ENCODE measurements at regions not wholly inside any gene's neighbourhood (a gene's known extent, or its start where the extent isn't known, plus 50 kb on each side); places are given as distances from the start of the nearest gene placed in this dataset.

- ChIA-PET CTCF (no interaction called here), POLR2A (no interaction called here)
- Mint-ChIP-seq H3K4me3 (no peak overlapping the region), H3K27me3 (peaks cover 14% of the 10 kb centered on the region), H3K9me3 (no peaks in the 10 kb centered on the region), H3K36me3 (no peaks in the 10 kb centered on the region), H3K27ac (no peak overlapping the region), H3K4me1 (ENCODE audit: low read depth) (no peaks in the 10 kb centered on the region)
- intact Hi-C loops (cut with micrococcal nuclease): no loop called here
- no peak for DNase-seq
Measured at GRCh38 chr10:89891006-89891535, 189.7 kb downstream of the KIF20B start.

GRCh38 chr10:89894051-89894450, 192.7 kb downstream of the KIF20B start:
- H3K4me1 Mint-ChIP-seq (ENCODE audit: low read depth): no peaks in the 10 kb centered on the region

GRCh38 chr10:89900554-89900953, 199.2 kb downstream of the KIF20B start:
- CTCF ChIA-PET: no interaction called here
- DNase-seq: no peak
- H3K4me3 Mint-ChIP-seq: no peak overlapping the region

More at GRCh38 chr10:89894051-89894450, 192.7 kb downstream of the KIF20B start:
- H3K4me3 Mint-ChIP-seq: no peak overlapping the region
- H3K36me3 Mint-ChIP-seq: no peaks in the 10 kb centered on the region
- POLR2A ChIA-PET: no interaction called here
- H3K27me3 Mint-ChIP-seq: peaks cover 11% of the 10 kb centered on the region
- H3K9me3 Mint-ChIP-seq: no peaks in the 10 kb centered on the region
- intact Hi-C loops (cut with micrococcal nuclease): no loop called here
- H3K27ac Mint-ChIP-seq: no peak overlapping the region
- no peak for DNase-seq
- CTCF ChIA-PET: no interaction called here

DNA sequence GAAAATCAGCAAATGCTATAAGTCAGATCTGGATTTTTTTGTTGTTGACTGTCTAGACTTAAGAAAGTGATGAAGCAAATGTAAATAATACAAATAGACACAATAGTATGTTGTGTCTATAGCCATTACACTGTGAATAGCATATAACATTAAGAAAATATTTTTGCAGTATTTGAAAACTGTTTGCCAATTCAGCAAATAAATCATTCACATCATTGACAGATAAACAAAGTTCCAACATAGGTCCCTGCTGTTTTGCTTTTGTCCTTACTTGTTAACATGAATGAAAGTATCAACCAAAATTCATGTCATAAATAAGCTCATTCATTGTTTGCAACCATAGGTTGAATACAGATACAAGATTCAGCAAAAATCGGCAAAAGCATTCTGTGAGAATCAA, 200.5 kb downstream of the KIF20B start:
- ChIA-PET CTCF (no interaction called here), POLR2A (no interaction called here)
- no peak overlapping the region for H3K27ac Mint-ChIP-seq
- no peaks in the 10 kb centered on the region for H3K36me3 Mint-ChIP-seq
- intact Hi-C loops (cut with micrococcal nuclease): no loop called here
- H3K4me1 Mint-ChIP-seq (ENCODE audit: low read depth): no peaks in the 10 kb centered on the region
- DNase-seq: no peak
- peaks cover 7% of the 10 kb centered on the region for H3K27me3 Mint-ChIP-seq
- H3K4me3 Mint-ChIP-seq: no peak overlapping the region
- no peaks in the 10 kb centered on the region for H3K9me3 Mint-ChIP-seq

More at GRCh38 chr10:89900554-89900953, 199.2 kb downstream of the KIF20B start:
- Mint-ChIP-seq H3K27ac (no peak overlapping the region), H3K4me1 (ENCODE audit: low read depth) (no peaks in the 10 kb centered on the region), H3K27me3 (peaks cover 12% of the 10 kb centered on the region), H3K9me3 (no peaks in the 10 kb centered on the region), H3K36me3 (no peaks in the 10 kb centered on the region)
- POLR2A ChIA-PET: no interaction called here
- intact Hi-C loops (cut with micrococcal nuclease): no loop called here

GRCh38 chr10:89904755-89905154, 203.4 kb downstream of the KIF20B start:
- H3K36me3 Mint-ChIP-seq: no peaks in the 10 kb centered on the region
- POLR2A ChIA-PET: no interaction called here

DNA sequence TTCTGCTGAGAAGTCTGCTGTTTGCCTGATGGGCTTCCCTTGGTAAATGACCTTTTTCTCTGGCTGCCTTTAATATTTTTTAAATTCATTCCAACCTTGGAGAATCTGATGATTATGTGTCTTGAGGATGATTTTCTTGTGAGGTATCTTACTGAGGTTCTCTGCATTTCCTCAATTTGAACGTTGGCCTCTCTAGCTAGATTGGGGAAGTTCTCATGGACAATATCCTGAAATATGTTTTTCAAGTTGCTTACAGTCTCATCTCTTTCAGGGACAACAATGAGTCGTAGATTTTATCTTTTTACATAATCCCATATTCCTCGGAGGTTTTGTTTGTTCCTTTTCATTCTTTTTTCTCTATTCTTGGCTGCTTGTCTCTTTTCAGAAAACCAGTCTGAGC, 208.4 kb downstream of the KIF20B start:
- H3K4me3 Mint-ChIP-seq: no peak overlapping the region
- ChIA-PET POLR2A (no interaction called here), CTCF (no interaction called here)
- no peaks in the 10 kb centered on the region for H3K4me1 Mint-ChIP-seq (ENCODE audit: low read depth)
- no peaks in the 10 kb centered on the region for H3K36me3 Mint-ChIP-seq
- peaks cover 20% of the 10 kb centered on the region for H3K27me3 Mint-ChIP-seq
- no peak for DNase-seq
- intact Hi-C loops (cut with micrococcal nuclease): no loop called here
- no peaks in the 10 kb centered on the region for H3K9me3 Mint-ChIP-seq
- no peak overlapping the region for H3K27ac Mint-ChIP-seq

More at GRCh38 chr10:89904755-89905154, 203.4 kb downstream of the KIF20B start:
- DNase-seq: peak; percentile 22
- Mint-ChIP-seq H3K27me3 (peaks cover 8% of the 10 kb centered on the region), H3K9me3 (no peaks in the 10 kb centered on the region), H3K27ac (no peak overlapping the region), H3K4me3 (no peak overlapping the region), H3K4me1 (ENCODE audit: low read depth) (no peaks in the 10 kb centered on the region)
- intact Hi-C loops (cut with micrococcal nuclease): no loop called here
- CTCF ChIA-PET: no interaction called here

GRCh38 chr10:89915021-89915420, 213.6 kb downstream of the KIF20B start:
- Mint-ChIP-seq H3K9me3 (no peaks in the 10 kb centered on the region), H3K27me3 (peaks cover 16% of the 10 kb centered on the region), H3K4me1 (ENCODE audit: low read depth) (no peaks in the 10 kb centered on the region), H3K4me3 (no peak overlapping the region), H3K36me3 (no peaks in the 10 kb centered on the region), H3K27ac (no peak overlapping the region)
- intact Hi-C loops (cut with micrococcal nuclease): no loop called here
- POLR2A ChIA-PET: no interaction called here
- no peak for DNase-seq
- CTCF ChIA-PET: no interaction called here

DNA sequence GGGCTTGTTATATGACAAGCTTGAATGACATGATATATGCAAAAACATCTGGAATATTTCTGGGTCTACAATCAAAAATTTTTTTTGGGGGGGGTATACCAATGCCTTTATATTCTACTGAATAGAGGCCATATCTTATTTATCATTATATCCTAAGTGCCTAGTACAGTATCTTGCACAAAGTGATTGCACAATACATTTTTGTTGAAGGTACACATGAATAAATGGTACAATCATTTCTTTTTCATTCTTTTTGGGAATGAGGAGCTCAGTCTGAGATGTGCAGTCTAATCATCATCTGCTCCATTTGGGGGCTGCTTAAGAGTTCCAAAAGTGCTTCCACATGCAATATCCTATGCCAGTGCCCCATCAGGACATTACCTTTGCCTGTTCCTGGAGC, 214.6 kb downstream of the KIF20B start:
- Mint-ChIP-seq H3K27me3 (peaks cover 14% of the 10 kb centered on the region), H3K4me3 (no peak overlapping the region), H3K36me3 (no peaks in the 10 kb centered on the region), H3K9me3 (no peaks in the 10 kb centered on the region), H3K27ac (no peak overlapping the region), H3K4me1 (ENCODE audit: low read depth) (no peaks in the 10 kb centered on the region)
- intact Hi-C loops (cut with micrococcal nuclease): no loop called here
- no peak for DNase-seq
- POLR2A ChIA-PET: no interaction called here
- CTCF ChIA-PET: no interaction called here

DNA sequence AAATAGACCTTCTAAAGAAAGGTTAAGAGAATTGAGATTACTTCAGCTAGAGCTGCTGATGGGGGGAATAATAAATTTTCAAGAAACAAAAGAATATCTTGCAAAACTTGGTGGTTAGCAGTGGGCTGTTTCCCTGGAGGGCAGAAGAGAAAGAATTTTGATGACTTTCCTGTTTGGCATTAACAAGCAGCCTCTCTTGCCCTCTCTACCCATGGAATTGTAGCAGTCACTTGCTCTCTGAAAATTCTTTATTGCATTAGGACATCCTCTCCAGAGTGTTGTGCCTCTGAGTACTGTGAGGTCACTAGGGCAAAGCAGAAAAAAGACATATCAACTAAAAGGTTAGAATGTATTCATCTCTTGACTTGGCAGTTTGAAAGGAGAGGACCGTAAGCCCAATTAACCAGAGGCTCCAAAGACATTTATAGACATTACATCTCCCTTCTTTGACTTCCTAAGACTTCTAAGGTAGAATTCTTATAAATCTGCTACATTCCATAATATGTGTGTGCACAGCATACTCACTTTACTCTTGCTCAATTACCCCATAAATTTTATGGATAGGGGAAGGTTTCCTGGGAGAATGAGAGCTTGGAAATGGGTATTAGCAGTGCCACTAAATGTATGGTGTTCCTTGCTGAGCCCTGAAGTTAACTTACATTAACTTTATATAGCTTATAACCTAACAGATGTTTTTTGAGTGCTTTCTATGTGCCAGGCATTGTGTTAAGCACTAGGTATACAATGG, 215.3 kb downstream of the KIF20B start:
- Mint-ChIP-seq H3K9me3 (no peaks in the 10 kb centered on the region), H3K4me3 (no peak overlapping the region), H3K27ac (no peak overlapping the region), H3K27me3 (peaks cover 12% of the 10 kb centered on the region), H3K4me1 (ENCODE audit: low read depth) (no peaks in the 10 kb centered on the region), H3K36me3 (no peaks in the 10 kb centered on the region)
- CTCF ChIA-PET: no interaction called here
- POLR2A ChIA-PET: no interaction called here
- no peak for DNase-seq
- intact Hi-C loops (cut with micrococcal nuclease): no loop called here

DNA sequence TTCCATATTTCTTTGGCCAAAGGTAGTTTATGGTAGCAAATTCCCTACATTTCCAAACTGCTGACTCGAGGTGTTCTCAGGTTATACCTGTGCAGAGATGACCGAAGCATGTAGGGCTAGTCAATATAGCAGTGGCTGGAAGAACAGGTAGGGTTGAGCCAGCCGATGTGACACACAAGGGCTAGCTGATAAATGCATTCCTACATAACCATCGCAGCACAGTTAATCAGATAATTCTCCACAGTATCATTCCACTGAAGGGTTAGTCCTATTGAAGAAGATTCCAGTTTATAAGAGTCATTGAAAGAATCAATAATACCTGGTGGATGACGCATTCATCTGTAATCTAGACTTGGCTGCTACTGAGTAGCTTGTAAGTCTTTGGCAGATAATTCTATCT, 220.0 kb downstream of the KIF20B start:
- no peak for DNase-seq
- H3K36me3 Mint-ChIP-seq: no peaks in the 10 kb centered on the region
- H3K27ac Mint-ChIP-seq: no peak overlapping the region
- POLR2A ChIA-PET: no interaction called here
- no peaks in the 10 kb centered on the region for H3K9me3 Mint-ChIP-seq
- peaks cover 5% of the 10 kb centered on the region for H3K27me3 Mint-ChIP-seq
- H3K4me1 Mint-ChIP-seq (ENCODE audit: low read depth): no peaks in the 10 kb centered on the region
- CTCF ChIA-PET: interaction anchor here (0.9 kb wide), 1 partner anchor 291 kb away, joined by 3 read pairs; no protein-coding TSS in a partner anchor
- H3K4me3 Mint-ChIP-seq: no peak overlapping the region
- intact Hi-C loops (cut with micrococcal nuclease): no loop called here

DNA sequence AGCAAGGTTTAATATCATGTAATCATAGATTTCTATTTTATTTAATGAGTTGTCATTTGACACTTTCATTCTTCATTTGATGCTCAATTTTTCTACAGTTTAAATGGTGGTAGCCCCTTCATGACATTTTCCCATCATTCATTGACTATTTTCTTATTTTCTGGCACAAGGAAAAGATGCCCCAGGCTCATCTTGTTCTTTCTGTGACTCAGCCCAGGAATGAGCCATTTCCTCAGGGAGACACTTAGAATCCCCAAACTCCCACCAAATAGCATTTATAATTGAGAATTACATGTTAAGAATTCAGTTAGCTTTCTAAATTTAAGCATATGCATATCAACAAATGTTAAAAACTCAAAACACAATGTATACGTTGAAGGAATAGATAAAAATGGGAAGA, 222.3 kb downstream of the KIF20B start:
- Mint-ChIP-seq H3K27ac (no peak overlapping the region), H3K4me3 (no peak overlapping the region), H3K27me3 (peaks cover 10% of the 10 kb centered on the region), H3K9me3 (no peaks in the 10 kb centered on the region), H3K36me3 (no peaks in the 10 kb centered on the region), H3K4me1 (ENCODE audit: low read depth) (no peaks in the 10 kb centered on the region)
- no peak for DNase-seq
- POLR2A ChIA-PET: no interaction called here
- CTCF ChIA-PET: no interaction called here
- intact Hi-C loops (cut with micrococcal nuclease): no loop called here

DNA sequence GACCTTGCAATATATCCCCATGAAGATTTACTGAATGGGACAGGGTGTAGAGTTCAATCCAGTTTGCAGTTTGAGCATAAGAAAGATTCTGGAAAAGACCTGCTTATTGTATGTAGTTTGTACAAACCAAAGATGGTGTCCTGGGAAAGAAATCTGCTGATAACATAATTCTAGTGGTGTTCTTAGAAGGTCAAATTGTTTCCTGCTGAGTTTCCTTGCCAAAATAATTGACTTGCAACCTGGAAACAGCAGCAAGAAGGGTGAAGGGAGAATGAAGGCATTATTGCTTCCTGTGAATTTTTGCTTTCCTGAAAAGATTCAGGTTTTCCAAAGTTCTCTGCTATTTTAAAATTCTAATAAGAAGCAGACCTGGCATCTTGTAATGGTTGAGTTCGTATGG, 222.9 kb downstream of the KIF20B start:
- H3K9me3 Mint-ChIP-seq: no peaks in the 10 kb centered on the region

DNA sequence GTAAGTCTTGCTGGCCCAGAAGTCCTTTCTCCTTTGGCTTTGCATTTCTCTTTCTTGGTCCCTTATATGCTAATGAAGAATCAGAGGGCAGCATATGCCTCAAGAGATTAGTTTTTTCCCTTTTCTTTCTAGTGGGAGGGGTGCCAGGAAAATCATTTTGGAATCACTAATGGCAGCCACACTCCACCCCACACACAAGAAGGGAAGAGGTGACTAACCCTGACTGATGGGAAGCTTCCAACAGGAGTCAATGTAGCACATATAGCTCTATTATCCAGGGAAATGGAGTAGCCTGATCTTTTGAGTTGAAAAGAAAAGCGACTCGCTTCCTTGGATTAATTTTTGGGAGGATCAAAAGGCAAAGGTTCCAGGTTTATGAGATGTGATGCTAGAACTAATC, 225.3 kb downstream of the KIF20B start:
- no peaks in the 10 kb centered on the region for H3K36me3 Mint-ChIP-seq
- POLR2A ChIA-PET: no interaction called here
- no peaks in the 10 kb centered on the region for H3K9me3 Mint-ChIP-seq
- intact Hi-C loops (cut with micrococcal nuclease): no loop called here
- H3K4me3 Mint-ChIP-seq: no peak overlapping the region
- no peak for DNase-seq
- H3K4me1 Mint-ChIP-seq (ENCODE audit: low read depth): no peaks in the 10 kb centered on the region
- CTCF ChIA-PET: no interaction called here
- no peak overlapping the region for H3K27ac Mint-ChIP-seq
- peaks cover 9% of the 10 kb centered on the region for H3K27me3 Mint-ChIP-seq

More for the DNA sequence above, 222.9 kb downstream of the KIF20B start:
- intact Hi-C loops (cut with micrococcal nuclease): no loop called here
- no peak for DNase-seq
- Mint-ChIP-seq H3K27ac (no peak overlapping the region), H3K4me3 (no peak overlapping the region), H3K27me3 (peaks cover 11% of the 10 kb centered on the region), H3K36me3 (no peaks in the 10 kb centered on the region), H3K4me1 (ENCODE audit: low read depth) (no peaks in the 10 kb centered on the region)
- CTCF ChIA-PET: no interaction called here
- POLR2A ChIA-PET: no interaction called here
